ENCODE measurements at regions not wholly inside any gene's neighbourhood (a gene's known extent, or its start where the extent isn't known, plus 50 kb on each side); places are given as distances from the start of the nearest gene placed in this dataset.
A peak's percentile ranks its signal among the peaks of the same experiment; 100 is the strongest.

DNA sequence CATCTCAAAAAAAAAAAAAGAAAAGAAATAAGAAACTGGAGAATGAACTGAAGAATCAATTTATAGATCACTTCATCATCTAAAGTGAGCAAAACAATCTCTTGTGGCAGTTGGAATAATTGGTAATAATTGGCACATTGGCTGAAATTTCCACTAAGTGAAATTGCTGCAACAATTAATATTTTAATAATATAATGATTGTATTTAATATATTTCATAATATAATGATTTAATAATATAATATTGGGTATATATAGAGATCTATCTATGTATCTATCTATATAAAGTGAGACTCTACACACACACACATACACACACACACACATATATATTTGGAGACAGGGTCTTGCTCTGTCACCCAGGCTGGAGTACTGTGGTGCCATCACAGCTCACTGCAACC lies 81.2 kb upstream of the PRICKLE1 start:
- H3K4me1 ChIP-seq (ENCODE audit: insufficient read depth, low read length), result peaks cover 31% of the 10 kb centered on the region
- no peak overlapping the region for H3K9ac ChIP-seq (ENCODE audit: low read depth, low read length)
- H3K27me3 ChIP-seq (ENCODE audit: insufficient read depth, low read length), result no peaks in the 10 kb centered on the region
- no peak overlapping the region for H3K27ac ChIP-seq (ENCODE audit: low read depth, low read length)
- no peak overlapping the region for H3K4me3 ChIP-seq (ENCODE audit: low read length)
- no peaks in the 10 kb centered on the region for H3K36me3 ChIP-seq (ENCODE audit: insufficient read depth, low read length)
- H3K9me3 ChIP-seq (ENCODE audit: insufficient read depth, low read depth, low read length), result no peaks in the 10 kb centered on the region

DNA sequence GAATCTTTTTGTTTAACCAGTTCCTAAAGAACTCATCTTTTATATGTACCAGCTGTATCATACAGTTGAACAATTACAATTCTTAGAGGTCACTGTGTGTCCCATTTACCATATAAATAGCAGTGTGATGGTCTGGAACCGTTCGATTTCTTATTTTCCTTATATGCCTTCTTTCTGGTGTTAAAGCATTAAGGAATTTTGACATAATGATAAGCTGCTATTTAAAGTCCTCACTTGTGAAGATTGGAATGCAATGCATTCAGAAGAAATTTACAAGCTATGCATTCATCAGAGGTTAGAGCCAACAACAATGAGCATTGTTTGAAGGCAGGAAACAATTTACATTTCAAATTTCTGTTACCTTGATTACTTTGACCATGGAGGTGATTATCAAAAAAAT lies 80.0 kb upstream of the PRICKLE1 start:
- Histone ChIP-seq H3K36me3 (ENCODE audit: insufficient read depth, low read length) (no peaks in the 10 kb centered on the region), H3K9me3 (ENCODE audit: insufficient read depth, low read depth, low read length) (no peaks in the 10 kb centered on the region), H3K4me3 (ENCODE audit: low read length) (no peak overlapping the region), H3K9ac (ENCODE audit: low read depth, low read length) (no peak overlapping the region), H3K27ac (ENCODE audit: low read depth, low read length) (peak overlapping the region; percentile 72), H3K4me1 (ENCODE audit: insufficient read depth, low read length) (peaks cover 31% of the 10 kb centered on the region), H3K27me3 (ENCODE audit: insufficient read depth, low read length) (no peaks in the 10 kb centered on the region)
- 29% methylated on average over 2 of the region's 2 CpGs for WGBS

- H3K27ac ChIP-seq (ENCODE audit: low read depth, low read length), result no peak overlapping the region
- H3K9ac ChIP-seq (ENCODE audit: low read depth, low read length), result no peak overlapping the region
- no peaks in the 10 kb centered on the region for H3K27me3 ChIP-seq (ENCODE audit: insufficient read depth, low read length)
- H3K4me3 ChIP-seq (ENCODE audit: low read length), result no peak overlapping the region
- 58% methylated on average over 5 of the region's 5 CpGs for WGBS
- no peaks in the 10 kb centered on the region for H3K36me3 ChIP-seq (ENCODE audit: insufficient read depth, low read length)
- H3K4me1 ChIP-seq (ENCODE audit: insufficient read depth, low read length), result peaks cover 31% of the 10 kb centered on the region
- no peaks in the 10 kb centered on the region for H3K9me3 ChIP-seq (ENCODE audit: insufficient read depth, low read depth, low read length)
These were observed 77.2 kb upstream of the PRICKLE1 start for GRCh38 chr12:42666671-42667243.

DNA sequence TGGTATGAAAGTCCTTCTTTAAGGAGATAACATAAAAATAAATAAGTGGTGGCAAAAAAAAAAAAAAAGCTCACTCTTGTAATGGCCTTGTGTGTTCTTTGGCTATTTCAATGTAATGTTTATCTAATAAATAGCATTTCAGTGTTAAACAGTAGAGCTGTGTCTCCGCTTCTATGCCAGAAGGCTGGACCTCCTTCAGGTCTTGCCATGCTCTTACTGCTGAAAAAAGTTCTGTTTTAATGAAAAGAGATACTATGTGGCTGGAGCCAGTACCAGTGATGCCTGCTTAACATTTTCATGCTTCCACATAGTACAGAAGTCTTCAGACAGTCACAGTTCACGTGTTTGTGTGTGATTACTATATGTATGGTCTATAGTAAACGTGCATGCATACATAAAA lies 74.1 kb upstream of the PRICKLE1 start:
- Histone ChIP-seq H3K9ac (ENCODE audit: low read depth, low read length) (no peak overlapping the region), H3K27ac (ENCODE audit: low read depth, low read length) (no peak overlapping the region), H3K27me3 (ENCODE audit: insufficient read depth, low read length) (no peaks in the 10 kb centered on the region), H3K36me3 (ENCODE audit: insufficient read depth, low read length) (no peaks in the 10 kb centered on the region), H3K4me1 (ENCODE audit: insufficient read depth, low read length) (peaks cover 14% of the 10 kb centered on the region), H3K4me3 (ENCODE audit: low read length) (no peak overlapping the region), H3K9me3 (ENCODE audit: insufficient read depth, low read depth, low read length) (peaks cover 9% of the 10 kb centered on the region)
- 92% methylated on average over 1 of the region's 3 CpGs for WGBS

- no peak overlapping the region for H3K9ac ChIP-seq (ENCODE audit: low read depth, low read length)
- no peaks in the 10 kb centered on the region for H3K27me3 ChIP-seq (ENCODE audit: insufficient read depth, low read length)
- H3K36me3 ChIP-seq (ENCODE audit: insufficient read depth, low read length), result no peaks in the 10 kb centered on the region
- H3K4me1 ChIP-seq (ENCODE audit: insufficient read depth, low read length), result no peaks in the 10 kb centered on the region
- H3K9me3 ChIP-seq (ENCODE audit: insufficient read depth, low read depth, low read length), result peaks cover 9% of the 10 kb centered on the region
- H3K27ac ChIP-seq (ENCODE audit: low read depth, low read length), result no peak overlapping the region
- H3K4me3 ChIP-seq (ENCODE audit: low read length), result no peak overlapping the region
- 78% methylated on average over 3 of the region's 3 CpGs for WGBS
These were observed 71.7 kb upstream of the PRICKLE1 start for GRCh38 chr12:42660968-42661937.

DNA sequence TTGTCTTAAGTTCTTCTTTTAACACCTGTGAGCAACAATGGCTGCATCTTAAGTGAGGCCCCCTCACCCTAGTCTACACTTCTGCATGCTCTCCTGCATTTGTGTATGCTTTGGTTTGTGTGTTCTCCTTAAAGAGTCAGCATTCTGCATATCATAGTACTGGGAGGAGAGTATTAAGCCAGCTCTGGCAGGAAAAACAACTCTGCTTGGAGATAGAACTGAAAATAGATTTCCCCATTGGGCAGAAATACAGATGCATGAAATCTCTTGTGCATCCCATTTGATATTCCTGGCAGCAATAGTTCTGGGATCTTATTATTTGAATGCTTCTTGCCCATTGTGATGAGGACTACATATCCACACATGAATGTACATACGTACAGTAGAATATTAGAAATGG lies 70.6 kb upstream of the PRICKLE1 start:
- no peaks in the 10 kb centered on the region for H3K36me3 ChIP-seq (ENCODE audit: insufficient read depth, low read length)
- H3K9ac ChIP-seq (ENCODE audit: low read depth, low read length), result no peak overlapping the region
- 100% methylated on average over 1 of the region's 1 CpG for WGBS
- H3K27me3 ChIP-seq (ENCODE audit: insufficient read depth, low read length), result no peaks in the 10 kb centered on the region
- H3K27ac ChIP-seq (ENCODE audit: low read depth, low read length), result no peak overlapping the region
- no peak overlapping the region for H3K4me3 ChIP-seq (ENCODE audit: low read length)
- H3K9me3 ChIP-seq (ENCODE audit: insufficient read depth, low read depth, low read length), result peaks cover 9% of the 10 kb centered on the region
- H3K4me1 ChIP-seq (ENCODE audit: insufficient read depth, low read length), result no peaks in the 10 kb centered on the region

DNA sequence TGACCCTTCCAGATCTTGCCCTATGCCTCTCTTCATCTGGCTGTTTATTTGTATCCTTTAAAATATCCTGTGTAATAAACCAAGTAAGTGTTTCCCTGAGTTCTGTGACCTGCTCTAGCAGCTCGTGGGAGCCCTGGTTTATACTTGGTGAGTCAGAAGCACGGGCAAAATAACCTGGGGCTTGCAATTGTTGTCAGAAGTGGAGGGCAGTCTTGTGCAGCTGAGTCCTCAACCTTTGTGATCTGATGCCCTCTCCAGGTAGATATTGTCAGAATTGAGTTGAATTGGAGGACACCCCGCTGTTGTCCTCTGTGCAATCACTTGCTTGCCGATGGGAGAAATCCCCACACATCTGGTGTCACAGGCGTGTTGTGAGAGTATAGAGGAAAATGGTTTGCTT lies 62.5 kb upstream of the PRICKLE1 start:
- no peak overlapping the region for H3K27ac ChIP-seq (ENCODE audit: low read depth, low read length)
- no peak overlapping the region for H3K4me3 ChIP-seq (ENCODE audit: low read length)
- no peaks in the 10 kb centered on the region for H3K36me3 ChIP-seq (ENCODE audit: insufficient read depth, low read length)
- no peaks in the 10 kb centered on the region for H3K4me1 ChIP-seq (ENCODE audit: insufficient read depth, low read length)
- H3K9ac ChIP-seq (ENCODE audit: low read depth, low read length), result no peak overlapping the region
- H3K27me3 ChIP-seq (ENCODE audit: insufficient read depth, low read length), result no peaks in the 10 kb centered on the region
- H3K9me3 ChIP-seq (ENCODE audit: insufficient read depth, low read depth, low read length), result no peaks in the 10 kb centered on the region
- WGBS, result 76% methylated on average over 4 of the region's 5 CpGs

- H3K36me3 ChIP-seq (ENCODE audit: insufficient read depth, low read length), result no peaks in the 10 kb centered on the region
- H3K9me3 ChIP-seq (ENCODE audit: insufficient read depth, low read depth, low read length), result no peaks in the 10 kb centered on the region
- H3K9ac ChIP-seq (ENCODE audit: low read depth, low read length), result no peak overlapping the region
- H3K27me3 ChIP-seq (ENCODE audit: insufficient read depth, low read length), result no peaks in the 10 kb centered on the region
- no peaks in the 10 kb centered on the region for H3K4me1 ChIP-seq (ENCODE audit: insufficient read depth, low read length)
- 90% methylated on average over 3 of the region's 3 CpGs for WGBS
- H3K4me3 ChIP-seq (ENCODE audit: low read length), result no peak overlapping the region
- H3K27ac ChIP-seq (ENCODE audit: low read depth, low read length), result no peak overlapping the region
These were observed 58.5 kb upstream of the PRICKLE1 start for GRCh38 chr12:42648061-42648460.

DNA sequence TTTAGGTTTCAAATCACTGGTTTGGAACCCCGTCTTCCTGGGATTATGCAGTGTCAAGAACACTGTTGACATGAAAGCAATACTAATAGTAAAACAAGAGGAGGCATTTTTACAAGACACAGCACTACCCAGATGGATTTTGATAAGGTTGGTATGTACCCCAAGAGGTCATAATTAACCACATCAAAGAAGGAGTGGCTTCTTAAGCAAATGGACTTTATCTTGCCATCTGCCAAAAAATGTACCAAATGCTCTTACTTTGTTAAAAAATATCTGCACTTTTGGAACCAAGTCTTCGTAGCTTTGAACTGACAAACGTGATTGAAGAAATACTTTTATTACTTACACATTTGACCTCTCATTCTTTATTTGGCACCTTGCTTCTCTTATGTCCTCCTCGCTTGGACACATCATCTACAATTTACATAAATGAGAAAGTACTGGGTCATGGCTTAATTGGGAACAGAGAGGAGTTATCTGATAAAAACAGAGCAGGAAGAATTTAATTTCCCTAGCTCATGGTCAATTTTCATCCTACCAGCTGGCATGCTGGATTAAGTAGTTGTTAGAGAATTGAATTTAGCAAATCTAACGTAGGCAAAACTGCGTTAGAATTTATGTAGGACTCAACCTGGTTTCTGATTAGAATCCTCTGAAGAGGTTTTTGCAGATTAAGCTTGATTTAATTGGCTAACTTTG lies 54.5 kb upstream of the PRICKLE1 start:
- H3K9ac ChIP-seq (ENCODE audit: low read depth, low read length), result no peak overlapping the region
- H3K27me3 ChIP-seq (ENCODE audit: insufficient read depth, low read length), result no peaks in the 10 kb centered on the region
- no peak overlapping the region for H3K27ac ChIP-seq (ENCODE audit: low read depth, low read length)
- WGBS, result 90% methylated on average over 6 of the region's 6 CpGs
- 0 out of 2 replicates have a peak, but pooled peaks cover 3% of the 10 kb centered on the region for H3K4me1 ChIP-seq (ENCODE audit: insufficient read depth, low read length)
- no peak overlapping the region for H3K4me3 ChIP-seq (ENCODE audit: low read length)
- no peaks in the 10 kb centered on the region for H3K9me3 ChIP-seq (ENCODE audit: insufficient read depth, low read depth, low read length)
- no peaks in the 10 kb centered on the region for H3K36me3 ChIP-seq (ENCODE audit: insufficient read depth, low read length)

DNA sequence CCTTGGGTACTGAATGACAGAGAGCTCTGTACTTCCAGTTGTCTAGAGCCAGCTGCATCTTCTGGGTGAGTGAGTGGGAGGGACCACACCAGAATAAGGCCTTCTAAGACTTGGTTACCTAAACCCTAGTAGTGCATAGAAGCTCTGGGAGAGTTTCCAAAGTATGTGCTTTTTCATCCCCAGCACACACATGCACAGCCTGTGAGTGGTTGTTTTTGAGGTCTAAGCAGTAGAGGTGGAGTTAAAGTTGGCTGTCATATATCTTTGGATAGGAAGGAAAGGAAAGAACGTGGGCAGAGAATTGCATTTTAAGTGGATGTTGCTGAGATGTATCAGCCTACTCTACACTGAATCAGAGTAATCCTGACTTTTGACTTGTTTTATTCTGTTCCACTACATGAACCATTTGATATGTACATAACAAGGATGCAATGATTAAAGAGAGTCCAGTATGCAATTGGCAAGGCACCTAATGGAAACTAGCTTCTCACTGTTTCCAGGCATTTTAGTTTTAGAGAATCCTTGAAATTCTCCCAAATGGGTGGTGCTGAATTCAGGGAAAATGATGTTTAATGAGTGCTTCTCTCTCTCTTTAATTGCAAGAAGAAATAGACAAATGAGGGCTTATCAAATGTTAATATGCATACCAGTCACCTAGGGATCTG lies 51.8 kb upstream of the PRICKLE1 start:
- H3K36me3 ChIP-seq (ENCODE audit: insufficient read depth, low read length), result no peaks in the 10 kb centered on the region
- no peak overlapping the region for H3K9ac ChIP-seq (ENCODE audit: low read depth, low read length)
- 0 out of 2 replicates have a peak, but pooled peaks cover 3% of the 10 kb centered on the region for H3K4me1 ChIP-seq (ENCODE audit: insufficient read depth, low read length)
- H3K27me3 ChIP-seq (ENCODE audit: insufficient read depth, low read length), result no peaks in the 10 kb centered on the region
- WGBS, result 100% methylated on average over 1 of the region's 1 CpG
- no peak overlapping the region for H3K27ac ChIP-seq (ENCODE audit: low read depth, low read length)
- H3K9me3 ChIP-seq (ENCODE audit: insufficient read depth, low read depth, low read length), result no peaks in the 10 kb centered on the region
- no peak overlapping the region for H3K4me3 ChIP-seq (ENCODE audit: low read length)

- H3K4me1 ChIP-seq (ENCODE audit: insufficient read depth, low read length), result 0 out of 2 replicates have a peak, but pooled peaks cover 3% of the 10 kb centered on the region
- no peak overlapping the region for H3K9ac ChIP-seq (ENCODE audit: low read depth, low read length)
- H3K27ac ChIP-seq (ENCODE audit: low read depth, low read length), result no peak overlapping the region
- no peak overlapping the region for H3K4me3 ChIP-seq (ENCODE audit: low read length)
- H3K36me3 ChIP-seq (ENCODE audit: insufficient read depth, low read length), result no peaks in the 10 kb centered on the region
- 95% methylated on average over 2 of the region's 2 CpGs for WGBS
- H3K27me3 ChIP-seq (ENCODE audit: insufficient read depth, low read length), result no peaks in the 10 kb centered on the region
- no peaks in the 10 kb centered on the region for H3K9me3 ChIP-seq (ENCODE audit: insufficient read depth, low read depth, low read length)
These were observed 50.8 kb upstream of the PRICKLE1 start for GRCh38 chr12:42640391-42640790.
